Stimulated activated CD4-positive, alpha-beta T cell treated with anti-CD3 and anti-CD28 coated beads, Interleukin-4, amount 100 ng/mL, for 24 hours (primary cell): ENCODE measurements at regions not wholly inside any gene's neighbourhood (a gene's known extent, or its start where the extent isn't known, plus 50 kb on each side); places are given as distances from the start of the nearest gene placed in this dataset.
"Not testable (repeated sequence)": the region's sequence is repeated elsewhere in the genome, so short reads cannot be mapped to it uniquely, and the experiment has no call there.

Source experiments
- DNase-seq: peaks from one replicate; pipeline ENCODE4 v3.0.0-alpha.2; 2020

- DNase-seq, result not testable (repeated sequence)
These were observed 284.3 kb upstream of the EXOC2 start for GRCh38 chr6:977226-977625.

GRCh38 chr6:971981-972640, 279.2 kb upstream of the EXOC2 start:
- no peak for DNase-seq

GRCh38 chr6:968791-969190, 275.9 kb upstream of the EXOC2 start:
- no peak for DNase-seq

- DNase-seq, result no peak
These were observed 274.8 kb upstream of the EXOC2 start for GRCh38 chr6:967701-968100.

- DNase-seq, result no peak
These were observed 272.4 kb upstream of the EXOC2 start for GRCh38 chr6:965343-965742.

- no peak for DNase-seq
These were observed 270.5 kb upstream of the EXOC2 start for GRCh38 chr6:963456-963855.

GRCh38 chr6:961407-961960, 268.5 kb upstream of the EXOC2 start:
- no peak for DNase-seq

- no peak for DNase-seq
These were observed 267.4 kb upstream of the EXOC2 start for GRCh38 chr6:960356-960755.

GRCh38 chr6:958488-958887, 265.5 kb upstream of the EXOC2 start:
- no peak for DNase-seq

- DNase-seq, result no peak
These were observed 258.7 kb upstream of the EXOC2 start for GRCh38 chr6:951399-952181.

- no peak for DNase-seq
These were observed 254.4 kb upstream of the EXOC2 start for GRCh38 chr6:947235-947934.

GRCh38 chr6:946546-946945, 253.6 kb upstream of the EXOC2 start:
- DNase-seq, result no peak

- no peak for DNase-seq
These were observed 246.8 kb upstream of the EXOC2 start for GRCh38 chr6:939526-940252.

- DNase-seq, result no peak
These were observed 246.0 kb upstream of the EXOC2 start for GRCh38 chr6:938916-939315.

- DNase-seq, result no peak
These were observed 245.4 kb upstream of the EXOC2 start for GRCh38 chr6:938271-938905.

GRCh38 chr6:935582-935981, 242.6 kb upstream of the EXOC2 start:
- DNase-seq, result no peak

GRCh38 chr6:934686-935085, 241.7 kb upstream of the EXOC2 start:
- DNase-seq, result no peak

- DNase-seq, result not testable (repeated sequence)
These were observed 239.0 kb upstream of the EXOC2 start for GRCh38 chr6:931919-932318.

GRCh38 chr6:927157-927556, 234.2 kb upstream of the EXOC2 start:
- DNase-seq, result no peak

GRCh38 chr6:925656-926213, 232.8 kb upstream of the EXOC2 start:
- DNase-seq, result no peak

- no peak for DNase-seq
These were observed 231.7 kb upstream of the EXOC2 start for GRCh38 chr6:924661-925060.

- DNase-seq, result no peak
These were observed 228.5 kb upstream of the EXOC2 start for GRCh38 chr6:921400-921799.
